ENCODE measurements at regions not wholly inside any gene's neighbourhood (a gene's known extent, or its start where the extent isn't known, plus 50 kb on each side); places are given as distances from the start of the nearest gene placed in this dataset.

DNA sequence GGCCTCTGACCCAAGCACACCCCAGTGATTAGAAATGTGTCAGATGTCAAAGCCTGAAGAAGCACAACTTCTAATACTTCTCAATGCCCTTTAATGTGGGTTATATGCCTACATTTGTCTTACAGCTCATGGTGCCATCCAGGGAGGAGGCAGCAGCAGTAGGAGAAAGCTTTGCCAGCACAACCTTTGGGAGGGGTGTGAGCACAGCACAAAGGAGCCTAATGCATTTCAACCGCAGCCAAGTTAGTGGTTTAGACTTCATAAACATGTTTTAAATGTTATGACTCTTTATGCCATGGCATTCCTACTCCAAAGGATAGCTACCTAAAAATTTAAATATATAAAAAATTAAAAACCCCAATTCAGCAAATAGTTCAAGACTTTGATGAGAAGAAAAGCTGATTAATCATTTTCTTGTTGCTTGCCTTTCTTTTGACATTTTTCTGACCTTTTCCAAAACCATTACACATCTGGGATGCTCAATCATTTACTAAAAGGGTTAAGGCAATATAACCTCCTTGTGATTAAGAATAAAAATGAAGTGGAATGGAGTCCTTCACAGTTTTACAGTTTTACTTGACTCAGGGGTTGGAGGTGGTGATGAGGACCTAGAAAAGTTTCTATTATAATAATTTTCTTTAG is 142.7 kb downstream of the DLEU7 start:
- TF ChIP-seq, protein P1, sequence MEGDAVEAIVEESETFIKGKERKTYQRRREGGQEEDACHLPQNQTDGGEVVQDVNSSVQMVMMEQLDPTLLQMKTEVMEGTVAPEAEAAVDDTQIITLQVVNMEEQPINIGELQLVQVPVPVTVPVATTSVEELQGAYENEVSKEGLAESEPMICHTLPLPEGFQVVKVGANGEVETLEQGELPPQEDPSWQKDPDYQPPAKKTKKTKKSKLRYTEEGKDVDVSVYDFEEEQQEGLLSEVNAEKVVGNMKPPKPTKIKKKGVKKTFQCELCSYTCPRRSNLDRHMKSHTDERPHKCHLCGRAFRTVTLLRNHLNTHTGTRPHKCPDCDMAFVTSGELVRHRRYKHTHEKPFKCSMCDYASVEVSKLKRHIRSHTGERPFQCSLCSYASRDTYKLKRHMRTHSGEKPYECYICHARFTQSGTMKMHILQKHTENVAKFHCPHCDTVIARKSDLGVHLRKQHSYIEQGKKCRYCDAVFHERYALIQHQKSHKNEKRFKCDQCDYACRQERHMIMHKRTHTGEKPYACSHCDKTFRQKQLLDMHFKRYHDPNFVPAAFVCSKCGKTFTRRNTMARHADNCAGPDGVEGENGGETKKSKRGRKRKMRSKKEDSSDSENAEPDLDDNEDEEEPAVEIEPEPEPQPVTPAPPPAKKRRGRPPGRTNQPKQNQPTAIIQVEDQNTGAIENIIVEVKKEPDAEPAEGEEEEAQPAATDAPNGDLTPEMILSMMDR (IDR thresholded peaks at IDR 0.05; ENCODE audit: insufficient read depth, low read length, poor library complexity, severe bottlenecking), result no peak
- no peak for TF ChIP-seq EZH2phosphoT487 (conservative IDR thresholded peaks at IDR 0.05; ENCODE audit: low read length)

Data from SU-DHL-6 (cell line).